ENCODE measurements at regions not wholly inside any gene's neighbourhood (a gene's known extent, or its start where the extent isn't known, plus 50 kb on each side); places are given as distances from the start of the nearest gene placed in this dataset.

GRCh38 chr18:38612904-38613303 lies 1047.3 kb upstream of the CELF4 start:
- H3K4me1 ChIP-seq, result no peaks in the 10 kb centered on the region
- DNase-seq, result no peak
- no peak overlapping the region for H3K4me3 ChIP-seq
- no peaks in the 10 kb centered on the region for H3K27me3 ChIP-seq
- H3K27ac ChIP-seq, result no peak overlapping the region
- TF ChIP-seq POLR2A (IDR thresholded peaks at IDR 0.05) (no peak), CTCF (IDR thresholded peaks at IDR 0.05) (no peak)
- H3K9me3 ChIP-seq, result peaks cover 0 to 3% (median 0%) of the 10 kb centered on the region in 4 donors
- no peaks in the 10 kb centered on the region for H3K36me3 ChIP-seq

- Histone ChIP-seq H3K4me3 (no peak overlapping the region), H3K4me1 (no peaks in the 10 kb centered on the region), H3K27me3 (no peaks in the 10 kb centered on the region), H3K27ac (no peak overlapping the region), H3K36me3 (no peaks in the 10 kb centered on the region), H3K9me3 (peaks cover 0 to 3% (median 0%) of the 10 kb centered on the region in 4 donors)
- TF ChIP-seq CTCF (IDR thresholded peaks at IDR 0.05) (no peak), POLR2A (IDR thresholded peaks at IDR 0.05) (no peak)
- DNase-seq, result no peak
These were observed 1045.7 kb upstream of the CELF4 start for GRCh38 chr18:38611036-38611964.

GRCh38 chr18:38606841-38607240 lies 1041.2 kb upstream of the CELF4 start:
- no peak for TF ChIP-seq CTCF (IDR thresholded peaks at IDR 0.05)

GRCh38 chr18:38602341-38602740 lies 1036.7 kb upstream of the CELF4 start:
- H3K27ac ChIP-seq, result no peak overlapping the region
- H3K4me3 ChIP-seq, result no peak overlapping the region
- no peaks in the 10 kb centered on the region for H3K9me3 ChIP-seq
- DNase-seq, result no peak
- no peaks in the 10 kb centered on the region for H3K4me1 ChIP-seq
- TF ChIP-seq POLR2A (IDR thresholded peaks at IDR 0.05) (no peak), CTCF (IDR thresholded peaks at IDR 0.05) (no peak)
- H3K27me3 ChIP-seq, result no peaks in the 10 kb centered on the region
- H3K36me3 ChIP-seq, result no peaks in the 10 kb centered on the region

More at GRCh38 chr18:38606841-38607240, 1041.2 kb upstream of the CELF4 start:
- H3K4me3 ChIP-seq, result no peak overlapping the region
- H3K9me3 ChIP-seq, result peaks cover 0 to 3% (median 0%) of the 10 kb centered on the region in 4 donors
- H3K4me1 ChIP-seq, result no peaks in the 10 kb centered on the region
- no peak overlapping the region for H3K27ac ChIP-seq
- no peak for DNase-seq
- H3K27me3 ChIP-seq, result no peaks in the 10 kb centered on the region
- no peaks in the 10 kb centered on the region for H3K36me3 ChIP-seq

GRCh38 chr18:38587571-38587970 lies 1022.0 kb upstream of the CELF4 start:
- H3K36me3 ChIP-seq, result no peaks in the 10 kb centered on the region
- no peaks in the 10 kb centered on the region for H3K9me3 ChIP-seq
- no peak overlapping the region for H3K4me3 ChIP-seq
- DNase-seq, result no peak
- H3K27me3 ChIP-seq, result no peaks in the 10 kb centered on the region
- no peak for TF ChIP-seq CTCF (IDR thresholded peaks at IDR 0.05)
- no peak for TF ChIP-seq POLR2A (IDR thresholded peaks at IDR 0.05)
- no peaks in the 10 kb centered on the region for H3K4me1 ChIP-seq
- no peak overlapping the region for H3K27ac ChIP-seq

All from Peyer's patch (tissue), 4 donors.